ENCODE measurements at regions not wholly inside any gene's neighbourhood (a gene's known extent, or its start where the extent isn't known, plus 50 kb on each side); places are given as distances from the start of the nearest gene placed in this dataset.

DNA sequence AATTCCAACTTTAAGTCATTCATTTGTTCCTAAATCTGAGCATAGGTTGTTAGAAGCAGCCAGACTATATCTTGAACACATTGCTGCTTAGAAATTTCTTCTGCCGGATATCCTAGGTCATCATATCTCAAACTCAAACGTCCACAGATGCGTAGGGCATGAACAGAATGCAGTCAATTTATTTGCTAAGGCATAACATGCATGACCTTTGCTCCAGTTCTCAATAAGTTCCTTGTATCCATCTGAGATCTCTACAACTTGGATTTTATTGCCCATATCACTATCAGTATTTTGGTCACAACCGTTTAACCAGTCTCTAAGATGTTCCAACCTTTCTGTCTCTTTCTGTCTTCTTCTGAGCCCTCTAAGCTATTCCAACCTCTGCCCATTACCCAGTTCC is 210.9 kb upstream of the MANEA start:
- Histone ChIP-seq H3K4me3 (replicated peaks in 1 of 3; ENCODE audit: insufficient read depth in 1 of 3, low read depth in 2 of 3, low read length in 3 of 3) (no peak overlapping the region), H3K27me3 (ENCODE audit: control insufficient read depth in 1 of 2, insufficient read depth in 2 of 2, low read length in 2 of 2) (no peaks in the 10 kb centered on the region; a peak in 1 of 5 replicates), H3K4me1 (ENCODE audit: insufficient read depth, low read length) (no peaks in the 10 kb centered on the region), H4K20me1 (ENCODE audit: insufficient read depth, low read length) (no peaks in the 10 kb centered on the region), H3K79me2 (ENCODE audit: insufficient read depth, low read length) (no peaks in the 10 kb centered on the region), H3K36me3 (replicated peaks in 1 of 2; ENCODE audit: control insufficient read depth in 1 of 2, insufficient read depth in 2 of 2, low read length in 2 of 2) (no peaks in the 10 kb centered on the region), H3K9ac (ENCODE audit: insufficient read depth, low read depth, low read length) (no peak overlapping the region), H3K4me2 (ENCODE audit: low read depth, low read length) (no peak overlapping the region), H2AFZ (ENCODE audit: low read length) (no peak overlapping the region), H3K9me3 (ENCODE audit: low read length) (no peaks in the 10 kb centered on the region), H3K27ac (ENCODE audit: extremely low read length, insufficient read depth, low read length) (no peak overlapping the region)
- no TSS peak for BruUV-seq (replicated peaks)
- CTCF ChIA-PET (ENCODE audit: low intra/inter-chr PET ratio, low total read pairs), result no interaction called here
- intact Hi-C loops (cut with micrococcal nuclease; ENCODE audit: unreplicated experiment) (loop anchor here (10.0 kb wide), 1 partner anchor 558 kb away; no protein-coding TSS in a partner anchor), in situ Hi-C loops (cut with HindIII; ENCODE audit: extremely low pct_ligation_motif_present, low pct_unique_long_range_greater_than_20kb) (no loop called here)
- POLR2A ChIA-PET, result no interaction called here
- ATAC-seq (no peak), FAIRE-seq (no peak), DNase-seq (ENCODE audit: low spot score) (no peak)
- WGBS (ENCODE audit: low lambda C conversion rate), result 1% methylated on average over 4 of the region's 4 CpGs
- TF ChIP-seq MZF1 (CRISPR knock-in tag; IDR thresholded peaks at IDR 0.05; ENCODE audit: borderline replicate concordance) (no peak), PHF20 (CRISPR knock-in tag; IDR thresholded peaks at IDR 0.05) (no peak)

DNA sequence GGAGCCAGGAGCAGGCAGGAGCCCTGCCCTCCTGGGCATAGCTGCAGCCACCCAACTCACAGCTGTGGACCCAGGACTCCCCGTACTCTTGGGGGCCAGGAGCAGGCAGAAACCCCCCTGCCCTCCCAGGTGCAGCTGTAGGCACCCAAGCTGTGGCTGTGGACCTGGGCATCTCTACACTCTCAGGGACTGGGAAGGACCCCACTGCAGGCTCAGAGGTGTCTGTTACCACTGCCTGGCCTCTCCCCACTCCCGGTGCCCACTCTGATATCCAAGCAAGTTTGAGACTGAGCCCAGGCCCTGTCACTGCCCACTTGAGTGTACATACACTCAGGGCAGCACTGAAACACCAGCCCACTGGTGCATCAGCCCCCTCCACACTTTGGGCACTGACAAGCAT is 193.5 kb upstream of the MANEA start:
- Histone ChIP-seq H3K4me3 (replicated peaks in 1 of 3; ENCODE audit: insufficient read depth in 1 of 3, low read depth in 2 of 3, low read length in 3 of 3) (no peak overlapping the region), H3K27ac (ENCODE audit: extremely low read length, insufficient read depth, low read length) (no peak overlapping the region), H3K79me2 (ENCODE audit: insufficient read depth, low read length) (no peaks in the 10 kb centered on the region), H3K9ac (ENCODE audit: insufficient read depth, low read depth, low read length) (no peak overlapping the region), H2AFZ (ENCODE audit: low read length) (no peak overlapping the region), H3K9me3 (ENCODE audit: low read length) (no peaks in the 10 kb centered on the region), H4K20me1 (ENCODE audit: insufficient read depth, low read length) (no peaks in the 10 kb centered on the region), H3K36me3 (replicated peaks in 1 of 2; ENCODE audit: control insufficient read depth in 1 of 2, insufficient read depth in 2 of 2, low read length in 2 of 2) (no peaks in the 10 kb centered on the region), H3K4me2 (ENCODE audit: low read depth, low read length) (no peak overlapping the region), H3K27me3 (ENCODE audit: control insufficient read depth in 1 of 2, insufficient read depth in 2 of 2, low read length in 2 of 2) (no peaks in the 10 kb centered on the region), H3K4me1 (ENCODE audit: insufficient read depth, low read length) (no peaks in the 10 kb centered on the region)
- intact Hi-C loops (cut with micrococcal nuclease; ENCODE audit: unreplicated experiment), result no loop called here
- ATAC-seq (no peak), DNase-seq (ENCODE audit: low spot score) (no peak), FAIRE-seq (no peak)
- no CpG with 5 or more reads among the region's 2 CpGs for WGBS (ENCODE audit: low lambda C conversion rate)
- ChIA-PET POLR2A (no interaction called here), CTCF (ENCODE audit: low intra/inter-chr PET ratio, low total read pairs) (no interaction called here)
- BruUV-seq (replicated peaks), result no TSS peak
- TF ChIP-seq KMT2B (CRISPR knock-in tag; IDR thresholded peaks at IDR 0.05) (no peak), SYNCRIP (IDR thresholded peaks at IDR 0.05; ENCODE audit: insufficient read depth, low read depth, low read length) (no peak), CREB1 (IDR thresholded peaks at IDR 0.05) (no peak), CREB1 (CRISPR knock-in tag; IDR thresholded peaks at IDR 0.05) (no peak), NCOA1 (CRISPR knock-in tag; IDR thresholded peaks at IDR 0.05) (no peak), ATAD3A (CRISPR knock-in tag; IDR thresholded peaks at IDR 0.05) (no peak), NKX3-1 (CRISPR knock-in tag; IDR thresholded peaks at IDR 0.05) (no peak), ZNF383 (CRISPR knock-in tag; IDR thresholded peaks at IDR 0.05; ENCODE audit: borderline replicate concordance) (no peak), TCF12 (IDR thresholded peaks at IDR 0.05) (no peak), TCF12 (CRISPR knock-in tag; IDR thresholded peaks at IDR 0.05) (no peak), ZNF235 (CRISPR knock-in tag; IDR thresholded peaks at IDR 0.05; ENCODE audit: borderline replicate concordance) (no peak)
- TF ChIP-seq, protein P1, sequence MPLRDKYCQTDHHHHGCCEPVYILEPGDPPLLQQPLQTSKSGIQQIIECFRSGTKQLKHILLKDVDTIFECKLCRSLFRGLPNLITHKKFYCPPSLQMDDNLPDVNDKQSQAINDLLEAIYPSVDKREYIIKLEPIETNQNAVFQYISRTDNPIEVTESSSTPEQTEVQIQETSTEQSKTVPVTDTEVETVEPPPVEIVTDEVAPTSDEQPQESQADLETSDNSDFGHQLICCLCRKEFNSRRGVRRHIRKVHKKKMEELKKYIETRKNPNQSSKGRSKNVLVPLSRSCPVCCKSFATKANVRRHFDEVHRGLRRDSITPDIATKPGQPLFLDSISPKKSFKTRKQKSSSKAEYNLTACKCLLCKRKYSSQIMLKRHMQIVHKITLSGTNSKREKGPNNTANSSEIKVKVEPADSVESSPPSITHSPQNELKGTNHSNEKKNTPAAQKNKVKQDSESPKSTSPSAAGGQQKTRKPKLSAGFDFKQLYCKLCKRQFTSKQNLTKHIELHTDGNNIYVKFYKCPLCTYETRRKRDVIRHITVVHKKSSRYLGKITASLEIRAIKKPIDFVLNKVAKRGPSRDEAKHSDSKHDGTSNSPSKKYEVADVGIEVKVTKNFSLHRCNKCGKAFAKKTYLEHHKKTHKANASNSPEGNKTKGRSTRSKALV (CRISPR knock-in tag; IDR thresholded peaks at IDR 0.05), result no peak
- in situ Hi-C loops (cut with HindIII; ENCODE audit: extremely low pct_ligation_motif_present, low pct_unique_long_range_greater_than_20kb), result no loop called here
